Medulla oblongata (tissue), 1 donor: ENCODE measurements at regions not wholly inside any gene's neighbourhood (a gene's known extent, or its start where the extent isn't known, plus 50 kb on each side); places are given as distances from the start of the nearest gene placed in this dataset.
A peak's percentile ranks its signal among the peaks of the same experiment; 100 is the strongest.

ENCODE experiments used
- DNase-seq: peaks from one replicate; pipeline ENCODE4 v3.0.0-alpha.2; 2015; ENCODE audit errors: extremely low spot score

GRCh38 chr10:52440612-52441285 is 126.7 kb downstream of the DKK1 start:
- no peak for DNase-seq

DNA sequence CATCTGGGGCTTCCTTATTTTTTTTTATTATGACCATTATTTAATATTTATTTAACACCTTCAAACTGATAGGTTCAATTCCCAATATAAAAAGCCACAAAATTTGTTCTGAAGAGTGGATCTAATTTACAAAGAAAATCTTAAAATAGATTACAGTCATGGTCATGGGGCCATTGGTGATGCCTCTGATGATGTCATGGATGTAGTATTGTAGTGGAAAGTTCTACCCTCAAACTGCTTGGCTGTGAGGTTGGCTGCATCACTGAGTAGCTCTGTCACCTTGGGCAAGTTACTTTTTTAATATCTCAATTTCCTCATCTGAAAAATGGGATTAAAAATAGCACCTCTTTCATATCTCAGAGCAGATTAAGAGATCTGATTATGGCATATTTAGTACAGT is 128.5 kb downstream of the DKK1 start:
- DNase-seq: no peak

GRCh38 chr10:52443419-52444388 is 129.6 kb downstream of the DKK1 start:
- no peak for DNase-seq

GRCh38 chr10:52446391-52446790 is 132.3 kb downstream of the DKK1 start:
- no peak for DNase-seq

- no peak for DNase-seq
These were observed 133.9 kb downstream of the DKK1 start for GRCh38 chr10:52447931-52448353.

DNA sequence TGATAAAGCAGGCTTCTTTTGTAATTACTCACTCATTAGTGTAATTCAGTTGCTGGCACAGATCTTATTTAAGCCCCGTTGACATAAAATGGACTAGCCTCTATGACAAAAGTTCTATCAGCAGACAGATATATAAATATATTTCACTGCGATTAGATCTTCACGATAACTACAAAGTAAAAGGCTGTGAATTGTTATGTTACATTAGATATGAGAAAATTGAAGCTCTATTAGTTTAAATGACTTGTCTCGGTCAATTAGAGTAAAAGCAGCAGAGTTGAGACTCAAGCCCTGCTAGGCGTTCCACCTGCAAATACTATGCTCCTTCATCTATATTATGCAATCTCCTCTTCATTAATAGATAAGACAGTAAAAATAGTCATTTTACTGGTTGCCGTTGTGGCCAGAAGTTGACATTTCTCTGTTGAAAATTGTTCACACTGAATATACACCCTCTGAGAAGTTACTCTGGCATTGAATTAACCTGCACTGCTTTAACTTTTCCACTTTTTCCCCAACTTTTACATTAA is 136.7 kb downstream of the DKK1 start:
- DNase-seq: no peak

GRCh38 chr10:52451817-52452216 is 137.7 kb downstream of the DKK1 start:
- no peak for DNase-seq

DNA sequence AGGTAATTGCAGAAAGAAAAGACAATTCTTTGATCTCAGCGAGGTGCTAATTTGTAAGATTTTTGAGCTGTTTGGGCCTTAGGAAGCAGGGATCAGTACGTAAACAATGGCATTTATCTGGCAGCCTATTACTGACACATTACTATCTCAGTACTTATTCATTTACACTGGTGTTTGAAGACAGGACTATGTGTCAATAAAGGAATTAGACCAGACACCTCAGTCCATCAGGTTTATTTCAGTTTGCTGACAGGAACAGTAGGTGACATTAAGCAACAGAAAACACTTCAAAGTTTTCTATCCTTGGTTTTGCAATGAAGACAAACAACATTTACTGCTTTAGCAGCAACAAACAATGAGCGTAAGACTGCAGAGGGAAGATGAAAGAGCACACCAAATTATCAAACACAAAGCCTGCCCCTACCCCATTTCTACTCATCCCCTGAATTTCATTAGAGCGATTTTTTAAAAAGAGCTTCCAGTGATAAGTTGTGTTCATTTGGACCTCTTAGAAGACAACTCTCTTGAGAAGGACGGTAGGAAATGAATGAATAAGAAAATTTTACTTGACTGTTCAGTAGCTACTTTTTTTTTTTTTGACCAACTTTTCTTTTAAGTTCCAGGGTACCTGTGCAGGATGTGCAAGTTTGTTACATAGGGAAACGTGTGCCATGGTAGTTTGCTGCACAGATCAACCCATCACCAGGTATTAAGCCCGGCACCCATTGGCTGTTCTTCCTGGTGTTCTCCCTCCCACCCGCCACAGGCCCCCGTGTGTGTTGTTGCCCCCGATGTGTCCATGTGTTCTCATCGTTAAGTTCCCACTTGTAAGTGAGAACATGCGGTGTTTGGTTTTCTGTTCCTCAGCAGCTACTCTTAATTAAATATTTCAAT is 138.8 kb downstream of the DKK1 start:
- no peak for DNase-seq

GRCh38 chr10:52453501-52453900 is 139.4 kb downstream of the DKK1 start:
- DNase-seq: no peak

- DNase-seq: peak; percentile 67
These were observed 140.4 kb downstream of the DKK1 start for GRCh38 chr10:52454491-52454890.

GRCh38 chr10:52455098-52455497 is 141.0 kb downstream of the DKK1 start:
- DNase-seq: no peak

DNA sequence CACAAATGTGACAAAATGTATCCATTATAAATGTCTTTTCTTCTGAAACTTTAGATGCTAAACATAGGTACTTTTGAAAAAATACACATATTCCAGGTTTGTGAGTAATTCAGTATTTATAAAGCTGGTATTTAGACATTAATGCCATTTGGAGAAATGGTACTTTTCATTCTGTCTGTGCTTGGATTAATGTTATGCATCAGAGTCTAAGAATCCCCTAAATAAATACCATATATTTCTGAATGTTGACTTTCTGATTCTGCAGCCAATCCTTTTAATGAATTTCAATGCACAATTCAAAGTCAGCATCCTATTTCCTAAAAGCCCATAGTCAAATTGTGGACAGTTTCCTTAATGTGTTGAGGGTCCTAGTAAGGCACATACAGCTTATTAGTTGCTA is 145.0 kb downstream of the DKK1 start:
- no peak for DNase-seq

DNA sequence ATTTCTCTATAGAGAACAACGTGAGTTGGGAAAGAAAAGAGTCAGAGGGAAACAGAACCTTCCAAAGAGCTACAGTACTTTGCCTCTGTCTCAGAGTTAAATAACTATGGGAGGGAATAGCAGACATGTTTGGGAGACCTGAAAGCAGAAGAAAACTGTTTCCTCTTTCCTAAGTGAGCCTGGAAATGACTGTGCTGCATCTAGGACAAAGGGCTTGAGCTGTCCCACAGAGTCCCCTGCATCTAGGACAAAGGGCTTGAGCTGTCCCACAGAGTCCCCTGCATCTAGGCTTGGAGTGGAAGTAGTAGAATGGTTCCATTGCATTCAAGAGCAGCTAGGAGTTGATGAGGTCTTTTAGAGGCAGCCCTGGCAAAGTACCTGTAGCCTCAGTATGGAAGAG is 149.7 kb downstream of the DKK1 start:
- peak; percentile 41 for DNase-seq

- no peak for DNase-seq
These were observed 150.5 kb downstream of the DKK1 start for GRCh38 chr10:52464368-52465124.

GRCh38 chr10:52465202-52465601 is 151.1 kb downstream of the DKK1 start:
- DNase-seq: no peak

DNA sequence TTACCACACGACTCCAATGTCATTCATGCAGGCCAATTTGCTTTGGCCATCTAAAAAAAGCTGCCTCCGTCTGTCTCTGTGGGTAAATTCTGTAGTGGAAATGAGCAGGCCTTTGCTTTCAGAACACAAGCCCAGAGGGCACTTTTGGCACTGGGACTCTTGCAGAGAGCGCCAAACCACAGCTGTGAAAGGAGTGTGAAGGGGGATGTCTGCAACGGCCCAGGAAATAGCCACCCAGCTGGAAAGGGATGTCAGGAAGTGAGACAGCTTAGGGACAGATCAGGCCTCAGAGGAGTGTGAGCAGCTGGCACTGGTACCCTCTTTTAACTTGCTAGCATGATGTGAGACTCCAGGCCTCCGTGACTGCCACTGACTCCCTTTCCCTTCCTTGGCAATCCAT is 152.4 kb downstream of the DKK1 start:
- DNase-seq: peak; percentile 38

- no peak for DNase-seq
These were observed 156.1 kb downstream of the DKK1 start for GRCh38 chr10:52469970-52470705.

DNA sequence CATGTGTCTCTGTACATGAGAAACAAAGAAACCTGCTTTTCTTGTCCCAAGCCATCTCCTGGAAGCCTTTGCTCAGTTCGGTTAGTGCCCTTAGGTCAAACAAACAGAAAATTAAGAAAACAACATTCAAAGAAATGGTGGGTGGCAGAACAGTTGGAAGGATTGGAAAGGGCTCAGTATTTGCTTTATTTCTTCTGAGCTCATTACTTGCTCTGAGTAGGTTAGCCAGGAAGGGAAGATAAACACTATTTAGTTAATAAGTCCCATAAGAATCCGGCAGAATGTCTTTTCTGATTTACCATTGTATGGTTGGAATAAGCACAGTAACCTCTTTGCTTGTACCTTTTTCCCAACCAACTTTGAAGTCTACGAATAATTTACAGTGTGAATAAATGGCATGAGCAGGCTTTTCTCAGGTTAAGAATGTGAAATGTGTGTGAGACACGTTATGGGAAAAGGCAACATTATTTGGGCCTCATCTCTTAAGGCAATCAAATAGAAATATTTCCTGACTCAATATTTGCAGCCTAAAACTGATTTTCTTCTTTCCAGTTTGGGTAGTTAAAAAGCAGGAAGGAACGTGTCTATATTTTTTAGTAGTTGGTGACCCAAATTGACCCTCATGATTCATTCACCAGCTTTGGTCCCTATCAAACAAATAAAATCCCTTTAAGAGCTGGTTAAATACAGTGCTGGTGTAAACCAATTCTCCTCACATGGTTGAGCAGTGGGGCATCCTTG is 158.5 kb downstream of the DKK1 start:
- DNase-seq: no peak

DNA sequence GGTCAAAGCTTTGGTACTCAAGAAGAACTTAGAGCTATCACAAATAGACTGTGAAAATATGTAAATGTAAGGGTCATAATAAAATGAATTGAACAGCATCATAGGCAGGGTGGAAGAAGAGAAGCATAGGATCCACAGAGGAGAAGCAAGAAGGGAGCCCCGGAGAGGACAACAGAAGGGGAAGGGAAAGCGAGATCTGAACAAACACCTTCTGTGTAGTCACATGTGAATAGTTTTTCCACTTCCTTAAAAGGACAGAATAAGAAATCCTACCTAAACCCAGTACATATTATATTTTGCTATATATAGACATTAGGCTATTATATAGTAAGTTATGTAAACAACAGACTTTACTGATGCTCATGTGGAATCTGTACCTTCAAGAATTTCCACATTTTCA is 160.2 kb downstream of the DKK1 start:
- DNase-seq: no peak

GRCh38 chr10:52477305-52477704 is 163.2 kb downstream of the DKK1 start:
- no peak for DNase-seq
